ENCODE measurements at regions not wholly inside any gene's neighbourhood (a gene's known extent, or its start where the extent isn't known, plus 50 kb on each side); places are given as distances from the start of the nearest gene placed in this dataset.
"Not testable (repeated sequence)": the region's sequence is repeated elsewhere in the genome, so short reads cannot be mapped to it uniquely, and the experiment has no call there.

GRCh38 chr1:218517459-218517858 lies 172.3 kb downstream of the TGFB2 start:
- H3K4me1 ChIP-seq = no peaks in the 10 kb centered on the region
- H3K27me3 ChIP-seq = no peaks in the 10 kb centered on the region
- TF ChIP-seq POLR2A (IDR thresholded peaks at IDR 0.05) (no peak), CTCF (IDR thresholded peaks at IDR 0.05) (no peak), EP300 (IDR thresholded peaks at IDR 0.05) (no peak), POLR2AphosphoS5 (IDR thresholded peaks at IDR 0.05) (no peak)
- H3K9me3 ChIP-seq = no peaks in the 10 kb centered on the region
- no peak overlapping the region for H3K4me3 ChIP-seq
- no peaks in the 10 kb centered on the region for H3K36me3 ChIP-seq
- WGBS, 2 donors = 90 to 93% methylated on average over 5 of the region's 5 CpGs
- no peak for DNase-seq
- no peak for ATAC-seq (ENCODE audit: low FRiP score in 2 of 2)
- no peak overlapping the region for H3K27ac ChIP-seq

GRCh38 chr1:218518216-218518740 lies 173.1 kb downstream of the TGFB2 start:
- DNase-seq = no peak
- Histone ChIP-seq H3K27me3 (no peaks in the 10 kb centered on the region), H3K4me3 (no peak overlapping the region), H3K9me3 (no peaks in the 10 kb centered on the region), H3K36me3 (no peaks in the 10 kb centered on the region), H3K27ac (no peak overlapping the region), H3K4me1 (no peaks in the 10 kb centered on the region)
- no peak for ATAC-seq (ENCODE audit: low FRiP score in 2 of 2)
- WGBS, 2 donors = 94 to 95% methylated on average over 2 of the region's 2 CpGs
- TF ChIP-seq POLR2A (IDR thresholded peaks at IDR 0.05) = no peak
- no peak for TF ChIP-seq CTCF (IDR thresholded peaks at IDR 0.05)
- TF ChIP-seq EP300 (IDR thresholded peaks at IDR 0.05) = no peak
- TF ChIP-seq POLR2AphosphoS5 (IDR thresholded peaks at IDR 0.05) = no peak

GRCh38 chr1:218520646-218521045 lies 175.5 kb downstream of the TGFB2 start:
- H3K36me3 ChIP-seq; H3K27me3 ChIP-seq; H3K27ac ChIP-seq; H3K4me1 ChIP-seq; ATAC-seq (ENCODE audit: low FRiP score in 2 of 2); H3K9me3 ChIP-seq; H3K4me3 ChIP-seq; DNase-seq: not testable (repeated sequence)
- WGBS, 2 donors = 95 to 96% methylated on average over 4 of the region's 4 CpGs

- Histone ChIP-seq H3K4me3 (no peak overlapping the region), H3K9me3 (no peaks in the 10 kb centered on the region), H3K36me3 (no peaks in the 10 kb centered on the region), H3K4me1 (peaks cover 0 to 10% (median 4%) of the 10 kb centered on the region in 4 donors), H3K27ac (no peak overlapping the region), H3K27me3 (no peaks in the 10 kb centered on the region)
- WGBS, 2 donors = 63 to 83% methylated on average over 7 of the region's 7 CpGs
- ATAC-seq (ENCODE audit: low FRiP score in 2 of 2) (peak in 1 of 2 donors; percentile 73), DNase-seq (peak; percentile 51 to 64)
- no peak for TF ChIP-seq POLR2A (IDR thresholded peaks at IDR 0.05)
- no peak for TF ChIP-seq EP300 (IDR thresholded peaks at IDR 0.05)
- no peak for TF ChIP-seq POLR2AphosphoS5 (IDR thresholded peaks at IDR 0.05)
- peak; percentile 40 to 79 (median 64) for TF ChIP-seq CTCF (IDR thresholded peaks at IDR 0.05)
These were observed 176.5 kb downstream of the TGFB2 start for GRCh38 chr1:218521414-218522169.

- H3K36me3 ChIP-seq = no peaks in the 10 kb centered on the region
- H3K4me3 ChIP-seq = no peak overlapping the region
- DNase-seq (peak in 1 of 2 donors; percentile 25), ATAC-seq (ENCODE audit: low FRiP score in 2 of 2) (peak; percentile 46 to 61)
- H3K27me3 ChIP-seq = no peaks in the 10 kb centered on the region
- no peak for TF ChIP-seq POLR2A (IDR thresholded peaks at IDR 0.05)
- TF ChIP-seq EP300 (IDR thresholded peaks at IDR 0.05) = peak in 1 of 4 donors; percentile 28
- peaks cover 0 to 10% (median 4%) of the 10 kb centered on the region in 4 donors for H3K4me1 ChIP-seq
- H3K27ac ChIP-seq = no peak overlapping the region
- H3K9me3 ChIP-seq = no peaks in the 10 kb centered on the region
- 34 to 55% methylated on average over 4 of the region's 4 CpGs for WGBS, 2 donors
These were observed 179.4 kb downstream of the TGFB2 start for GRCh38 chr1:218524526-218524925.

GRCh38 chr1:218525031-218525430 lies 179.9 kb downstream of the TGFB2 start:
- no peak for ATAC-seq (ENCODE audit: low FRiP score in 2 of 2)
- 48 to 53% methylated on average over 6 of the region's 6 CpGs for WGBS, 2 donors
- no peaks in the 10 kb centered on the region for H3K36me3 ChIP-seq
- DNase-seq = no peak
- H3K4me3 ChIP-seq = no peak overlapping the region
- H3K27ac ChIP-seq = no peak overlapping the region
- no peak for TF ChIP-seq CTCF (IDR thresholded peaks at IDR 0.05)
- no peak for TF ChIP-seq POLR2A (IDR thresholded peaks at IDR 0.05)
- H3K4me1 ChIP-seq = peaks cover 0 to 10% (median 4%) of the 10 kb centered on the region in 4 donors
- H3K27me3 ChIP-seq = no peaks in the 10 kb centered on the region
- no peaks in the 10 kb centered on the region for H3K9me3 ChIP-seq

All from upper lobe of left lung (tissue), 6 donors.